ENCODE measurements at regions not wholly inside any gene's neighbourhood (a gene's known extent, or its start where the extent isn't known, plus 50 kb on each side); places are given as distances from the start of the nearest gene placed in this dataset.

- DNase-seq (ENCODE audit: low read depth in 2 of 2, low spot score in 1 of 2) = no peak
Observed at GRCh38 chr2:143830476-143830875, 689.4 kb downstream of the ZEB2 start.

DNA sequence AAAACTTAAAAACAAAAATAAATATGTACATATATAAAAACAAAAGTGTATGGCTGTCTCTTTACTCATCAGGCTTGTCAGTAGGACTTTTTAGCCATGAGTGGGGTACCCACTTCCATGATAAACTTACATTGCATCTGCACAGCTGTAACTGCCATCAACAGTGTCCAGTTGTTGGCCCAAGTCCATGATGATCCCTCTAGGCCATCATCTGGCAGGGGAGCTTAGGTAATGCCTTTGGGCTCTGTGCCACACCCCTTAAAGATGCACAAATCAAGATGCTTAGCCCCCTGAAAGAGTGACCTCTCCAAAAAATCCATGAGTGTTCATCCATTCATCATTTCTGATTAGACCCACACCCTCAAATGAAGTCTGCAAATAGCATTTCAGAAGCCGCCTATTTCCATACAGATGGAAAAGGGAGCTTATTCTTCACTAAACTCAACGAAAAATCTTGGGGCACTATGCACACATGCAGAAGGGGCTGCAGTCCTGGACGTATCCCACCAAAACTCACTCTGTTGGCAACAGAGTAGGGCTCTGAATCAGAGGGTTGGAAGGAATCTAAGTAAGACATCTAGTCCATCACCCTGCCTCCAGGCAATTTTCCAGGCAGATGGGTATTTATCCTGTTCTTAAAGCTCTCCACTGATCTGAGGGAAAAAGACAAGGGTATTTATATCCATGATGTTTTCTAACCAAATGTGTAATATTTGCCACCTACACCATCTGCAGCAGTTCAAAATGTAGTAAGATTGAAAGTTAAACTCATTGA is 691.0 kb downstream of the ZEB2 start:
- no peak for DNase-seq (ENCODE audit: low read depth in 2 of 2, low spot score in 1 of 2)

DNA sequence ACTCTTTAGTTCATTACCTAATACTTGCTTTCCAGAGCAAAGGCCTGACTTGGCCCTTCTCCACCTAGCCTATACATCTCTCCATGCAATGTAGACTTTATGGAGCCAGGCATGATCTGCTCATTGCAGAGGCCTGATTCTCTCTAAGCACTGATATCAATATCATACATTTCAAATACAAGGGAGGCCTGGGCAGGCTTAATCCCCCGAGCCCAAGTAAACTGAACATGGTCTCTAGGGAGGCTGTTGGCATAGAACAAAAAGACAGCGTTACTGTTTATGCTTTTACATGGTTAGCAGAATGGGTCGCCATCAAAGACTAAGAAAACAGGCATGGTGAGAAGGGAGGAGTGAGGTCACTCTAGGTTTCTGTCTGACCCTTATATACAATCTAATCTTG is 695.1 kb downstream of the ZEB2 start:
- no peak for DNase-seq (ENCODE audit: low read depth in 2 of 2, low spot score in 1 of 2)

- no peak for DNase-seq (ENCODE audit: low read depth in 2 of 2, low spot score in 1 of 2)
Observed at GRCh38 chr2:143823876-143824275, 694.7 kb downstream of the ARHGAP15 start.

DNA sequence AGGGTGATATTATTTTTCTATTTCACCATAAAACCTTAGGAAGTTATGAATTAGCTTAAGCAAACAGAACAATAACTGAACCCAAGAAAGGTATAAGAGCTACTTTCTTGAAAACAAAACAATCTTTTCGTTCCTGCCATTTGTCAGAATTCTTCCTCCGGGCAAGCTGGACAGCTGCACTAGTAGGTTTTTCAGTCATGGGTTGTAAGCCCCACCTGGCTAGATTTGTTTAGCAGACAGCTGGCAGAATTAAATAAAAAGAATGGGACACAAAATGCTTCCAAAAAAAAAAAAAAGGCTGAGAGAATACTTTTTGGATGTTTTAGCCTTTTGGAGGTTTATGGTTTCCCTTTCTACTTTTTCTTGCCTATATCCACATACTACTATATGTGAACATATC is 694.1 kb downstream of the ARHGAP15 start:
- DNase-seq (ENCODE audit: low read depth in 2 of 2, low spot score in 1 of 2) = no peak

GRCh38 chr2:143822736-143823135 is 693.5 kb downstream of the ARHGAP15 start:
- no peak for DNase-seq (ENCODE audit: low read depth in 2 of 2, low spot score in 1 of 2)

GRCh38 chr2:143819764-143820163 is 690.5 kb downstream of the ARHGAP15 start:
- no peak for DNase-seq (ENCODE audit: low read depth in 2 of 2, low spot score in 1 of 2)

DNA sequence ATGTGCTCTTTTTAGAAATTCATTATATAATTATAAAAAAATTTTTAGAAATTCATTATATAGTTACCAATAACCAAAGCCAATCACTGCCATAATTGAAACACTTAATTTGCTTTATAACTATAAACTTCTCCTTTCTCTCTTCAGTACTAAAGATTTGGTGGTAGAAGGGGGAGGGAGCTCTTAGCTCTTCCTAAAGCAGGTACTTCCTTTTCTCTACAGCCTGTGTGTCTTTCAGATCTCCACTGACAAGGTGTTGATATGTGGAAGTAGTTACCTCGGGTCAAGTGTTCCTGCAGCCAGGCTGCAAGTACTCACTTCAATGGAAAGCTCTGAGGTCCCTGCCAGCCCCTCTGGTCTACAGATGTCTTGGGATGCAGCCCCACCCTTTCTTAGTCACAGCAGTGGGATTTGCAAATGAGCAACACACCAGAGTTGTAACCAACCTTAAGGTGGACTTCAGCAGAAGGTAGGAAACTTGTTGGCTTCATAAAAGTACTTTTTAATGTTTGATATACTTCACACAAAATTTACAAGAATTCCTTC is 690.0 kb downstream of the ARHGAP15 start:
- no peak for DNase-seq (ENCODE audit: low read depth in 2 of 2, low spot score in 1 of 2)

Data from stimulated activated CD8-positive, alpha-beta memory T cell treated with anti-CD3 and anti-CD28 coated beads, Interleukin-4, amount 100 ng/mL, for 1 hour (primary cell).